ENCODE measurements at regions not wholly inside any gene's neighbourhood (a gene's known extent, or its start where the extent isn't known, plus 50 kb on each side); places are given as distances from the start of the nearest gene placed in this dataset.
"Not testable (repeated sequence)": the region's sequence is repeated elsewhere in the genome, so short reads cannot be mapped to it uniquely, and the experiment has no call there.

DNA sequence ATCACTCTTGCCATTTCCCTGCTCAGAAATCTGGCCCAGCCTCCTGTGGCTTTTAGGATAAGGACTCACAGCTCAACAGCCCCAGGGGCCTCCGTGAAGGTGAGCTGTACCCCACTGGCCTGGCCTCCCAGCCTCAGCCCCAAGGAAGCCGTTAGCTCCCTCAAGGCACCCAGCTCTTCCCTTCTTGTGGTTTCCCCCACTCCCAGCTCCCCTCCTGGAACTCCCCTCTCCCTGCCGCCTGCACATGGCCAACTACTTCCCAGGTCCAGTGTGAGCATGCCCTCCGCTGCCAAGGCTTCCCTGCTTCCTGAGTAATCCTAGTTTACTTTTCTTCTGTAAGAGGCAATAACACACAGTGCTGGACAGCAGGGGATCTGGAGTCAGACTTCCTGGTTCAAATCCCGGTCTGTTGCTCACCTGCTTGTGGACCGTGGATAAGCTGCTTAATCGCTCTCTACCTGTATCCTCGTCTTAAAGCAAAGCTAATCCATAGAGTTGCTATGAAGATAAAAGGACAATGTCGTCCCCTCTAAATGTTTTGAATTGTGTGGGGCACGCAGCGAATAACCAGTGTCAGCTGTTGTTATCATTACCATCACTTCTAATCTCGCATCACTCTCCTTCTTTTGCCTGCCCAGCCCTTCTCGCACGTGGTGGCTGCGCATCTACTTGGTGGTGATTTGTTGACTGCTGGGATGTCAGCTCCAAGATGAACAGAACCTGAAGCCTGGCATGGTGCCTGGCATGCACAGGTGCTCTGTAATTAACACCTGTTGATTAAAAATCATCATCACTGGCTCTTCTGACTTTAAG is 86.6 kb downstream of the C5orf15 start:
- DNase-seq (ENCODE audit: low read depth, low spot score), result no peak

DNA sequence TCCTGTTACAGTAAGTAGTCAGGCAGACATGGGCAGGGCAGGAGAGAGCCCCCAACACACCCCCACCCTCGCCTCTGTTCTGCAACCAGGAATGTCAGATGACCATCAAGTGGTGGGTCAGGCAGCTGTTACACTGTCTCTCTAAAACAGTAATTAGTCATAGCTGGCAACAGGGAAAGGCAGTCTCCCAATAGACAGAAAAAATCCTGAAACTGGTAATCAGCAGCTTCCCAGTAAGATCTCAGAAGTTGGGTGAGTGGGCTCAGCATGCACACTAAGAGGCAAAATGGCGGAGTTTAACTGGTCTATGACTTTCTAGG is 90.2 kb downstream of the C5orf15 start:
- no peak for DNase-seq (ENCODE audit: low read depth, low spot score)

DNA sequence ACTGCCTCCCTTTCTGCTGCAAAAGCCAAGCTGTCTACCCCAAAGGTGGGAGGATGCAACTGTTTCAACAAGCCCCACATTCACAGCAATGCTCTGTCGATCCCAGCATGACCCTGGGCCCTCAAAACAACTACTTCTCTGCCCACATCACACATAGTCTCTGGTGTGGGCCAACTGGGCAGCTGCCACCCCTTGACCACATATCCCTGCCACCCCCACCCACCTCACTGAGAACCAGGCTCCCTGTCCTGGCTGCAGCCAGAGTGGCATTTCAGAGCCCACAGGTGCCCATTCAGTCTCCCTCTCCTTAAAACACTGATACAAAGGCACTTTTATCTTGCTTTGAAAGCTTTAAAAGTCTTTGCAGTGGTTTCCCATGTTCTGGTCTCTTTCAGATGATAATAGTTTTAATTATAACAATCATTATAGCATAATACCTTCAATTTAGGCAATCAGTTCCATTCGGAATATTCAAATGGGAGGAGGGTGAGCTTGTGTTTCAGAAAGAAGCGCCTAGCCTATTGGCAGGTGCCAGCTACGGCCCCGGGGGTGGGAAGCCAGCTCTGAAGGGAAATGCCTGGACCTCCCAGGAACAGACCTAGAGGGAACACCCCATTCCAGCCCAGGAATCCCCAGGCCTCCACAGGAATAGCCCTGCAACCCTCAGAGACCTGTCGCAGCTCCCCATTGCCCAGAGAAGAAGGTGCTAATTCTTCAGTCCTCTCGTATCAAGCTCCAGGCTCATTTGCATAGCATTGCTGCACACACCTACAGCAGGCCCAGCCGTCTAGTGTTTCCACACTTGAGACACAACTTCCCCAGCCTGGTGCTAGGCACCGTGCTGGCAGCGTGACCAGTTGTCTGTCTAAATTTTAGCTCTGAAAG is 90.8 kb downstream of the C5orf15 start:
- no peak for DNase-seq (ENCODE audit: low read depth, low spot score)

DNA sequence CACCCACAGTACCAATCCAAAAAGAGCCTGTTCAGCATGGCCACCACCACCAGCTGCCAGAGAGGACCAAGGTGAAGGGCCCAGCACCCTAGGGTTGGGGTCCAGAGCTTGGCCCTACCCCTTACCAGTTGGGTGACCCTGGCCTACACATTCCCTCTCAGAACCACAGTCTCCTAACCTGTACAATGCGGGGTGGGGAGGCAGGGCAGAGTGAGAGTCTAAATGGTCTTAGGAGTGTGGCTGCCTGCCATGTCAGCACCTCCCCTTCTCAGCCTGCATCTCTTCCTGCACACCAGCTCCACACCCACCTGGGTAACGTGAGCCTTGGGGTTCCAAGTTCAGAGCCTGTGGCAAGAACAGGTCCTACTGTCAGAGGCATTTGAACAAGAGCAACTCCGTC is 92.2 kb downstream of the C5orf15 start:
- DNase-seq (ENCODE audit: low read depth, low spot score), result no peak

DNA sequence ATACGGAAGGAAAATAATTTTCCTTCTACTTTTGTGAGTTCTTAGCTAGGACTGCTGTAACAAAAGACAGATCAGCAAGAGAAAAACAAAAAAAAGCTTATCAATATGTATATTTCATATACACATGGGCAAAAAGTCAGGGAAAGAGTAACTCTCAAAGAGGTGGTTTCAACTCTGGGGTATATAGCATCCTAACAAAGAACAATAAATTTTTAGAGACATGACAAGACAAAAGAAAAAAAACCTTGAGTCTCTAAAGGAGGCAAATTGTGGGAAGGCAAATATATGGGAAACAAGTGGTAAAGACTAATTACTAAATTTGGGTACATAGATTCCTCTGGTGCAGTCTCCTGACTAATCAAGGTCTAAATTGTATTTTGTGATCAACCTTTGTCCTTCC is 93.2 kb downstream of the C5orf15 start:
- DNase-seq (ENCODE audit: low read depth, low spot score), result no peak

DNA sequence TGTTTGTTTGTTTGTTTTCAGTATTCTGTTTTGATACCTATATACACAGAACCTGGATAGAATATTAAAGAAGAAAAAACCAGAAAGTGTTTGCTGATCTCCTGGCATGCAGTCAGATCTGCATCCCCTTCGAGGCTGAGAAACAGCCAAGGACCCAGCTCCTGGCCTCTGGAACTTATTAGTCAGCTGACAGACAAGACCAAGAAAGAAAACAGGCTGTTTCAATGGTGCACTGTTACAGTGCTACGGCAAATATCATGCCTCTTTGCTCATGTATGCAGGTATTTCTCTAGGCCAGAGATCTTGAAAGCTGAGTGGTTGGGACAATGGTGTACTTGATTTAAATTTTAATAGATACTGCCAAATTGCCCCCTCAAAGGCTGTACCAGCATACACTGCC is 95.0 kb downstream of the C5orf15 start:
- no peak for DNase-seq (ENCODE audit: low read depth, low spot score)

DNA sequence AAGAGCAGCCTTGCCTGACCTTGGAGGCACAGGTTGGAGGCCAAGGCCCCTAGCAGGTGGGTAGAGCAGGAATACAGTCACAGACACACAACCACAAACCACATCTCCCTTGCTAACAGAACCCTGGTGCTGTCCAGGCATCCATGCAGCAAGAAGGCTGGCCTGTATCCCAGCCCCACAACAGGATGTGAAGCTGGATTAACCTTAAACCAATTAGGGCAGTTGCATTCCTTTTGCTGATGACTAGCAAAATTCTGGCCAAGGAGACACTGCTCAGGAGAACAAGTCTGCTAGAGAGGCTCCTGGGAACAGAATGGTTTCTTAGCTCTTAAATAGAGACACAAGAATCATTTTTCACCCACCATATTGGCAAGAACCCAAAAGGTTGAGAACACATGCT is 97.8 kb downstream of the C5orf15 start:
- no peak for DNase-seq (ENCODE audit: low read depth, low spot score)

DNA sequence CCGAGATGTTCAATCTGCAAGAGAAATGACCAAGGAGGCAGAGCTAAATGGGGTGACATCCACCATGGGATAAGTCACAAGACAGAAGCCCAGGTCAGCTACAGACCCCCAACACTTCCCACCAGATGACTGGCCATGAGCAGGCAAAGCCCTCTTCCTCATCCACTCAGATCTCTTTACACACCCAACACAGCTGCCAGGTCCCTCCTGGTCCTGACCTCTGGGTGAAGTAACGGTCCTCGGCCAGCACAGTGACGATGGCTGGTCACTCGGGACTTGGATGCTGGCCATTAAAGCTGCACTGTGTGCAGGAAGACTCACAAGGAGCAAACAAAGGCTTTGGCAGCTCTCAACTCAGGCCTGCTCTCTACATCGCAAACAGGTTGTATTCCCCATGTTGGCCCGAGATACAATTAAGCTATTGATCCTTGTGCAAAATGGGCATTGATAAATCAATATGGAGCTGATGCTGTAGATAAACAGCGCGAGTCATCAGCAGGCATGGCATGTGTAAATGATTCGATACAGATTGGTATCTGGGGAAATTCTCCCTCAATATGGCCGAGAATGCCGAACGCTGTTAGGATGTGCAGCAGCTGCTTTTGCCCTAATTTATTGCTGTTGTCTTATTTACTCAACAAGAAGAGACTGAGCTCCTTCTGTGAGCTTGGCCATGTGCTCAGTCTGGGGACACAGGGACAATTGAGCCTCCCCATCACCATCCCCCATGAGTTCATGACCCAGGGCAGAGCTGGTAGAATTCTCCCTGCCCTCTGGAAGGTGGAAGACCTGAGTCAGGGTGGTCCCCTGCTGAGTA is 98.7 kb downstream of the C5orf15 start:
- no peak for DNase-seq (ENCODE audit: low read depth, low spot score)

DNA sequence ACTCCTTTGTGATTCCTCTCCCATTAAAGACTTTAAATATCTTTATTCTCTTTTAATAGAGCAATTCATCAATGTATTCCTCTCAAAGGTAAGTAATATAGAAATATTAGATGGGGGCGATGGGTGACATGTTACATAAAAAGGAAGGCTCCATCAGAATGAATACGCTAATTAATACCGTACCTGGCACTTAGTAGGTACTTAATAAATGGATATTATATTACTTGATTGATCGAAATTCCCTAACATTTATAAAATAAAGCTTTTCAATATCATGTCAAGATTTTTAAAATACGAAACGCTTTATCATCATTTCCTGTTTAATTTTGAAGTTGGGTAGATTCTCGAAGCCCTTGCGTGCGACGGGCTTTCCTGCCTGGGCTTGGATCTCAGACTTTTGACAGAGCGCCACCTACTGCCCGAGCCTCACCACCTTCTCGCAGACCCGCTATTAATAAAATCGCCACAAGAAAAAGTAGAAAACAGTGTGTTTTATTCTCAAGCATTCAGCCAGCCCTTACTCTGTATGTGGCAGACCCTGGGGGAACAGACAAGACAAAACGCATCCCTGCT is 99.4 kb downstream of the C5orf15 start:
- DNase-seq (ENCODE audit: low read depth, low spot score), result peak; percentile 32

DNA sequence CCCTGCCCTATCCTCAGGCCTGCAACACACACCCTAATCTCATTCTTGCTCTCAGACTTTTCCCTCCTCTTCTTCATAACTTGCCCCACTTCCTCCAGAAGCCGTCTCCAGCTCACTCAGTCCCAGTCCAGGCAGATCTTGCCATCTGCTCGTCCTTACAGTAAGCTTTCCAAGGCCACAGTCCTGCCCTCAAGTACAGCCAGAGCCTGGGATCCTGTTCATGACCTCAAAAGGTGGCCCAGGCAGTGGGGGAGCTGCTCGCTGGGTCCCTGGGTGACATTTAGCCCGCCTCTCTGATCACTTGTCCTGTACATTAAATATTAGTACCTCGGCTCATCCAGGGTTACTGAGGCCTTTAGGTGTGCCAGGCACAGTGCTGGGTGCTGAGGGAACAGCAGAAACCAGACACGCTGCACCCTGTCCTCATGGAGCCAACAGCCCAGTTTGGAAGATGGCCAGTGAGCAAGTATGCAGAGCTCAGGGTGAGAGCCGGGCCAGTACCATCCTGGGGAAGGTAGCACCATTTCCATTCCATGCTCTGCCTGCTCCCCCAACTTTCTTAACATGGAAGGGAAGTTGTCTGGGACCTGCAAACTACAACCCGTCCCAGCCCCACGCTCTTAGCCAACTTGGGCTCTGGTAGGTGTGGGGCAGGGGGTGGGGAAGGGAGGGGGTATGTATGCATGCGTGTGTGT is 100.4 kb downstream of the C5orf15 start:
- DNase-seq (ENCODE audit: low read depth, low spot score), result no peak

DNA sequence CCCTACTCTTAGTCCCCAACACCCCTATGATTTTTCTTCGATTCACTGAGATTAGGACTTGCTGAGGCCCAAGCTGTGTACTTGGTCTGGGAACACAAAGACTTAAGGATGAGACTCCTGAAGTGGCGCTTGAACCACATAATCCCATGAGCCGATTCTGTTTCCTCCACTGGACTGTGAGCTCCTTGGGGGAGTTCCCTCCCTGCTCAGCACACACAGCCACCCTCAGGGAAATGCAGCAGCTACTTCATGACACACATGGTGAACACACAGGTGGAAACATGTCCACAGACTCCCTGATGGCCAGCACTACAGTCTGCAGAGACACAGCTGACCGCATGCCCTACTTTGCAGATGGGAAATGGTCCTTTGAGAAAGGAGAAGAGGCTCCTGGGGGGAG is 101.1 kb downstream of the C5orf15 start:
- DNase-seq (ENCODE audit: low read depth, low spot score), result no peak

DNA sequence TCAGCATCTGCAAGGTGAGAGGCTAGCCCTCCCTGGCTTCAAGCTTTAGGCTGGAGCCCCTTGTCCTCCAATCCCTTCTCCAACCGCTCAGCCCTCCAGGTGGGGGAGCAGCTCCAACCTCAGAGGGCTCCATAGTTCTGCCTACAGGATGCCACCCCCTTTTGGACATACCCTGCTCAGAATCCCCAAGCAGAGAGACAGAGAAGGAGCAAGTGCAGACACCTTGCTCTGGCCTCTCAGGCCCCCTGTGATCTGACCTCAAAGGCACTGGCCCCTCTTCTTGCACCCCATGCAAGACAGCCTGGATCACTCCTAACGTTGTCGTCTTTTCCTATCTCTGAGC is 101.6 kb downstream of the C5orf15 start:
- DNase-seq (ENCODE audit: low read depth, low spot score), result no peak

DNA sequence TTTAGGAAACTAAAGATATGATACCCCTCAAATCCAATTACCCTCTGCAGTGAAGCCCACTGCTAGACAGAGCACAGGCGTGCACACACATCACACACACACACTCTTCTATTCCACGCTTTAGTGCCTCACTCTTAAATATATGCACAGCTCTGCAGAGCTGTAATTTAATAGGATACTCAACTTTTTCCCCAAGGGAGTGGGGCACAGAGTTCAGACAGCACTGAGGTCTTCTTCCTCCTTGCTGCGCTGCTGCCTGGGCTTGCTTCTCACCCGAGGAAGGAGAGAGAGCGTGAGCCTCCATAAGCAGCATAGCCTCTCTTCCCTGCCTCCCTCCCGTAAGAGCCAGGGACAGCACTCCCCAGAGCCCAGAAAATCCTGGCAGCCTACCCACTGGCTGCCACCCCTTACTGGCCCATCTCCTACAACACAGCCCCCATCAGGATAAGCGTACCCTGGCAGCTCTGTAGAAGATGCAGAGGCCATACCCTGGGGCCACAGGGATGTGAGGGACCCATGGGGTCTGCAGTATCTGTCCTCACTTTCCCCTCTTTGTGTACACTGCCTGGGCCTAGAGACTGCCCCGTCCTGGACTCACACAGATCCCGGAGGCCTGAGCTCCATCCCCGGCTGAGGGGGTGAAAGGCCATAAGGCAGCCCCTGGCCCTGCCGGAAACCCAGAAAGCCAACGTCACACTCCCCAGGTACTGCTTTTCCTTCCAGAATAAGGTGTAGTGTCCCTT is 102.1 kb downstream of the C5orf15 start:
- no peak for DNase-seq (ENCODE audit: low read depth, low spot score)

DNA sequence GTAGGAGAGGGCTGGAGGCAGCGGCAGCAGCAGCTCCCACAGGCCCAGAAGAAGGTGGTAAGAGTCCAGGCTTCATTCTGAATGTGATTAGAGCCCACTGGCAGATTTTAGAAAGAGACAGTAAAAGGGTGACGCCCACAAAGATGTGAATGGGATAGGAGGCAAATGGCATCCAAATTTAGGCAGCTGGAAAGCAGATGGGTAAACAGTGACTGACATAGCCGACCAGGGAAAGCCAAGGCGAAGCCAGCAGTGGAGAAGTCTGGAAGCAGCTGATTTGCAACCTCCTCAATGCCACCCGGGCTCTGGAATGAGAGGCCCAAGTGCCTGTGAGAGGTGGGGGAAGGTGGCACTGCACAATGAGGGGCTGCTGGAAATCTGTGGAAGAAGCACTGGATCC is 103.3 kb downstream of the C5orf15 start:
- DNase-seq (ENCODE audit: low read depth, low spot score), result no peak

DNA sequence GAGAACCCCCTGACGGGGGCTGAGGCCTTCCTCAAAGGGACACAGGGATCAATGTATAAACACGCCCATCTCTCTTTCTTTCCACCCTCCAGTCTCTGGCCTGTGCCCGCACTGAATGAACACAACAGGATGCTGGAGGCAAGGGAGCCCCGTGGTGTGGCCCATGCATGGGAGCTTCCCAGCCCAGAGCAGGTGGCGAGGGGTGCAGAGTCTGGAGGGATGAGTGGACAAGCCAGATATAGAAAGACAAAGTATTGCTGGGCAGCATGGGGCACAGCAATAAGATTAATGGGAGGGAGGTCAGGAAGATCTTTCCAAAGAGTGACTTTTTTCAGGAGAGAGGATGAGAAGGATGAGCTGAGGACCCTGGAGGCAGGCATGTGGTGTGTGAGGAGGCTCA is 103.7 kb downstream of the C5orf15 start:
- no peak for DNase-seq (ENCODE audit: low read depth, low spot score)

DNA sequence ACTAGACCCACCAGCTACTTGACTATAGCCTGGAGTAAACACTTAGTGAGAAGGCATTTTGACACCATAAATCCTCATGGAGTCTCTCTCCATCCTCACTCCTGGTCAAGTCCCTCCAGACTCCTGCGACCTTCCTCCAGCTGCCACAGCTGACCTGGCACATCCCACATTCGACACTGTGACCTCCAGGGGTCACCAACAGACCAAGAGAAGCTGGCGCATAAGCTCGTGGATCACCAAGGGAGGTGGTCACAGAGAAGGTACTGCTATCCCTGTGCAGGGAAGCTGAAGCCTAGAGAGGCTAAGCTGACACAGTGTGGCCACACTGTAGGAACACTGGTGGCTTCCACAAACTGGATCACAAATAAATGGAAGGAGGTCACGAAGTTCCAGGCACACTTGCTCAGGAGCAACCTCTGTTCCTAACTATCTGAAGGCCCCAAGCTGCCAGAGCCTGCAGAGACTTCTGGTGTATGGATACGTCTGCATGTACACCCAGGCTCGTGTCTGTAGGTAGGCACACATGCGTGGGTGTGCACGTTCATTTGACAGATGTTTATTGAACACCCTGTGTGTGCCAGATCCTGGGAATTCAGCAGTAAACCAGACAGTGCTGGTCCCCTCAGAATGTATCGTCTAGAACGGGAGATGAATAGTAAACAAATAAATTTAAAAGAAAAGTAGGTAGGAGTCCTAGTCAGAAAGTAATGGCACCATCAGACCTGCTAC is 104.4 kb downstream of the C5orf15 start:
- no peak for DNase-seq (ENCODE audit: low read depth, low spot score)

DNA sequence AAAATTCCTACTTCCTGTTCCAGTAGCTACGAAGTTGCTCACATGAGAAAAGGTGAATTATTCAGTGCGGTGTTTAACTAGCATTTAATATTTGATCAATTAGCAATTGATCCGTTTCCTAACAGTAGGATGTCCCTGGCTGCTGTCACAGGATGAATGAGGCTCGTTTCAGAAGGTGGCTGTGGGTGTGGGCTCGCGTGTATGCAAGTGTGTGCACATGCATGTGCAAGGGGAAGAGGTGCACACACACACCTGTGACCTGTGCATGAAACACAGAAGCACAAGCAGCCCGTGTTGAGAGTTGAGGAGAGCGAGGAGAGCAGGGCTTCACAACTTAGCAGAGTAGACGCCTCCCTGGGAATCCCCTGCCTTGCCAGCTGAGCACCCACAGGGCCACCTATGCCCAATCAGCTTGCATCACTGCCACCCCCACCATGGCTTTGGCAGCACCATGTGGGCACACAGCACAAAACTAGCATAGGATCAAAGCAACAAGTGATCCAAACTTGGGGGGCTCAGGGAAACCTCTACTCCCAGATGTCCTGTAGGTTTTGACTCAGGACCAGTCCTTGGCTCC is 107.2 kb downstream of the C5orf15 start:
- DNase-seq (ENCODE audit: low read depth, low spot score), result no peak

DNA sequence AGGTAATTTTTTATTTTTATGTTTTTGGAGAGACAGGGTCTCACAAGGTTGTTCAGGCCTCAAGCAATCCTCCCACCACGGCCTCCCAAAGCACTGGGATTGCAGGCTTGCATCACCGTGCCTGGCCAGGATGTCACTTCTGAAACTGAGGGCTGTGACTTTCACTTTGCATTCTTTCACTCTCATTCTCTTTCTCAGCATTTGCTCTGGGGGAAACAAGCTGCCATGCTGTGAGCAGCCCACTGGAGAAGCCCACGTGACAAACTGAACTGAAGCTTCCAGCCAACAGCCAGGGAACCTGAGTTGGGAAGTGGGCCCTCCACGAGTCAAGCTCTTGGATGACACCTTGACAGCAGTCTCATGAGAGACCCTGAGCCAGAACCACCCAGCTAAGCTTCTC is 109.4 kb downstream of the C5orf15 start:
- no peak for DNase-seq (ENCODE audit: low read depth, low spot score)

DNA sequence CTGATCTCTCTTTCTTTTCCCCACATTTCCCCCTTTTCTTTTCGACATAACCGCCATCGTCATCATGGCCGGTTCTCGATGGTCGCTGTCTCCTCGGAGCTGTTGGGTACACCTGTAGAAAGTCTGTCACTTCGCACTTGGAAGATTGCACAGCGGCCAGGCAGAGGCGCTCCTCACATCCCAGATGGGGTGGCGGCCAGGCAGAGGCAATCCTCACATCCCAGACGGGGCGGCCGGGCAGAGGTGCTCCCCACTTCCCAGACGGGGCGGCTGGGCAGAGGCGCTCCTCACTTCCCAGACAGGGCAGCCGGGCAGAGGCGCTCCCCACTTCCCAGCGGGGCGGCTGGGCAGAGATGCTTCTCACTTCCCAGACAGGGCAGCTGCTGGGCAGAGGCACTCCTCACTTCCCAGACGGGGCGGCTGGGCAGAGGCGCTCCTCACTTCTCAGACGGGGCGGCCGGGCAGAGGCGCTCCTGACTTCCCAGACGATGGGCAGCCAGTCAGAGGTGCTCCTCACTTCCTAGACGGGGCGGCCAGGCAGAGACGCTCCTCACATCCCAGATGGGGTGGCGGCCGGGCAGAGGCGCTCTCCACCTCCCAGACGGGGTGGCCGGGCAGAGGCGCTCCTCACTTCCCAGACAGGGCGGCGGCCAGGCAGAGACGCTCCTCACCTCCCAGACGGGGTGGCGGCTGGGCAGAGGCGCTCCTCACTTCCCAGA is 110.7 kb downstream of the C5orf15 start:
- DNase-seq (ENCODE audit: low read depth, low spot score), result not testable (repeated sequence)
